ENCODE measurements at regions not wholly inside any gene's neighbourhood (a gene's known extent, or its start where the extent isn't known, plus 50 kb on each side); places are given as distances from the start of the nearest gene placed in this dataset.

DNA sequence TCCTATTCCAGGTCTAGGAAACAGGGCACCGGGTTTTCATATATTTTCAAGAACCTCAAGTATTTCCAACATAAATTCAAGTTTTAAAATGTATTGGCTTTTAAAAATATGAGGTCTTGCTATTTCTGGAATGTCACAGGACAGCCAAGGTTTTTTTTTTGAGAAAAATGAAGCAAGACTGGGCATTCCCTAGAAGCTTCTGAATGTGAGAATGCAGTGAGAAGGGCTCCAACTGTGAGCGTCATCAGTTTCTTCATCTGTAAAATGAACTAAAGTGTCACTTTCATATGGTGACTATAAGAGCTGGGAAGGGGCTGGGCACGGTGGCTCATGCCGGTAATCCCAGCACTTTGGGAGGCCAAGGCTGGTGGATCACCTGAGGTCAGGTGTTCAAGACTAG, 455.8 kb upstream of the MAF start:
- no peak for DNase-seq
- Histone ChIP-seq H3K36me3 (no peaks in the 10 kb centered on the region), H3K4me3 (no peak overlapping the region), H3K27ac (no peak overlapping the region), H3K27me3 (no peaks in the 10 kb centered on the region), H3K4me1 (peaks cover 0 to 23% (median 18%) of the 10 kb centered on the region in 4 donors), H3K9me3 (no peaks in the 10 kb centered on the region)
- intact Hi-C loops (cut with DNase I) = loop anchor here (5.0 kb wide), 1 partner anchor 289 kb away; no protein-coding TSS in a partner anchor
- 83 to 86% methylated on average over 4 of the region's 4 CpGs for WGBS, 2 donors
- TF ChIP-seq POLR2A (IDR thresholded peaks at IDR 0.05) = no peak
- no peak for TF ChIP-seq EP300 (IDR thresholded peaks at IDR 0.05)
- TF ChIP-seq, protein P1, sequence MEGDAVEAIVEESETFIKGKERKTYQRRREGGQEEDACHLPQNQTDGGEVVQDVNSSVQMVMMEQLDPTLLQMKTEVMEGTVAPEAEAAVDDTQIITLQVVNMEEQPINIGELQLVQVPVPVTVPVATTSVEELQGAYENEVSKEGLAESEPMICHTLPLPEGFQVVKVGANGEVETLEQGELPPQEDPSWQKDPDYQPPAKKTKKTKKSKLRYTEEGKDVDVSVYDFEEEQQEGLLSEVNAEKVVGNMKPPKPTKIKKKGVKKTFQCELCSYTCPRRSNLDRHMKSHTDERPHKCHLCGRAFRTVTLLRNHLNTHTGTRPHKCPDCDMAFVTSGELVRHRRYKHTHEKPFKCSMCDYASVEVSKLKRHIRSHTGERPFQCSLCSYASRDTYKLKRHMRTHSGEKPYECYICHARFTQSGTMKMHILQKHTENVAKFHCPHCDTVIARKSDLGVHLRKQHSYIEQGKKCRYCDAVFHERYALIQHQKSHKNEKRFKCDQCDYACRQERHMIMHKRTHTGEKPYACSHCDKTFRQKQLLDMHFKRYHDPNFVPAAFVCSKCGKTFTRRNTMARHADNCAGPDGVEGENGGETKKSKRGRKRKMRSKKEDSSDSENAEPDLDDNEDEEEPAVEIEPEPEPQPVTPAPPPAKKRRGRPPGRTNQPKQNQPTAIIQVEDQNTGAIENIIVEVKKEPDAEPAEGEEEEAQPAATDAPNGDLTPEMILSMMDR (IDR thresholded peaks at IDR 0.05) = no peak
- no peak for TF ChIP-seq POLR2AphosphoS5 (IDR thresholded peaks at IDR 0.05)

DNA sequence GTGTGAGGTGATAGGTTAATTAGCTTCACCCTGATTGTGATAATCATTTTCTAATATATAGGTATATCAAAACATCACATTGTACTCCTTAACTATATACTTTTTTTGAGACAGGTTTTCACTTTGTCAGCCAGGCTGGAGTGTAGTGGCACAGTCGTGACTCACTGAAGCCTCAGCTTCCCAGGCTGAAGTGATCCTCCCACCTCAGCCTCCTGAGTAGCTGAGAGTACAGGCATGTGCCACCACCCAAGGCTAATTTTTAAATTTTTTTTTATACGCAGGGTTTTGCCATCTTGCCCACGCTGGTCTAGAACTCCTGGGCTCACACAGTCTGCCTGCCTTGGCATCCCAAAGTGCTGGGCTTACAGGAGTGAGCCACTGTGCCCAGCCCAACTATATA, 455.3 kb upstream of the MAF start:
- Histone ChIP-seq H3K9me3 (no peaks in the 10 kb centered on the region), H3K27ac (no peak overlapping the region), H3K4me3 (no peak overlapping the region), H3K4me1 (peaks cover 0 to 23% (median 18%) of the 10 kb centered on the region in 4 donors), H3K36me3 (no peaks in the 10 kb centered on the region), H3K27me3 (no peaks in the 10 kb centered on the region)
- TF ChIP-seq POLR2AphosphoS5 (IDR thresholded peaks at IDR 0.05) (no peak), POLR2A (IDR thresholded peaks at IDR 0.05) (no peak), EP300 (IDR thresholded peaks at IDR 0.05) (no peak)
- TF ChIP-seq, protein P1 (IDR thresholded peaks at IDR 0.05) = no peak
- intact Hi-C loops (cut with DNase I) = loop anchor here (5.0 kb wide), 1 partner anchor 289 kb away; no protein-coding TSS in a partner anchor
- no peak for DNase-seq
- 85 to 89% methylated on average over 3 of the region's 3 CpGs for WGBS, 2 donors

DNA sequence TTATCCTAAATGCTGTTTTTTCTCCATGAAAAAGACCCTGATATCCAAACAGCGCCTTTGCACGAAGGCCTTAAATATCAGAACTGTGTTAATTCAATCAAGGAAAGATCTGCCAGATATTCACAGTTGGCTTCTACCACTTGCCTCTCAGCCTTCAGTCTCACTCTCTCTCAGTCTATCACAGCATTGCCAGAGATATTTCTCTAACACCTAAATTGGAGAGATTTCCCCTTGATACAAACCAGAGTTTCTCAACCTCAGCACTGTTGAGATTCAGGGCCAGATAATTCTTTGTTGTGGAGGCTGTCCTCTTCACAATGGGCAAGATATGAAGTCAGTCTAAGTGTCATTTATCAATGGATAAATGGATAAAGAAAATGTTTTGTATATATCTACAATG, 454.1 kb upstream of the MAF start:
- intact Hi-C loops (cut with DNase I) = loop anchor here (5.0 kb wide), 1 partner anchor 287 kb away; no protein-coding TSS in a partner anchor
- no peaks in the 10 kb centered on the region for H3K36me3 ChIP-seq
- 98% methylated on average over 2 of the region's 2 CpGs for WGBS, 2 donors
- no peak overlapping the region for H3K4me3 ChIP-seq
- no peak for TF ChIP-seq POLR2A (IDR thresholded peaks at IDR 0.05)
- TF ChIP-seq EP300 (IDR thresholded peaks at IDR 0.05) = no peak
- TF ChIP-seq POLR2AphosphoS5 (IDR thresholded peaks at IDR 0.05) = no peak
- TF ChIP-seq, protein P1 (IDR thresholded peaks at IDR 0.05) = no peak
- no peak for DNase-seq
- no peak overlapping the region for H3K27ac ChIP-seq
- H3K4me1 ChIP-seq = peaks cover 0 to 23% (median 17%) of the 10 kb centered on the region in 4 donors
- H3K27me3 ChIP-seq = no peaks in the 10 kb centered on the region
- no peaks in the 10 kb centered on the region for H3K9me3 ChIP-seq

DNA sequence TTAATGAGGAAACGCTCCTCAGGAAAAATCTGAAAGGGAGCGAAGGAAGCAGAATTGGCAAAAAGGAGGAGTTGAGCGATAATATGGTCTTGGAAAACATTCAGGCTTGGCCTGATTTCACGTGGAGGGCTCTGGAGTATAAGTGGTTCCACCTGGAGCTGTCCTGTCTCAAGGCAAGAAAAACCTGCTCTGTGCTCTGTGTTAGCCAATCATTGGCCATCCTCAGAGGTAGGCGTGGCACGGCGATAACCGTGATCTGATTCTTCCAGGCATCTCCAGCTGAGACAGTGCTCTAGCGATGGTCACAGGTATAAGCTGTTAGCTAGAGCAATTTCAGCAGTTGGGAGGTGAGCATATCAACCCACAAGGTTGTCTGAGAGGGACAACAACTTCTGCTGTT, 450.5 kb upstream of the MAF start:
- no peak for DNase-seq
- no peaks in the 10 kb centered on the region for H3K36me3 ChIP-seq
- intact Hi-C loops (cut with DNase I) = no loop called here
- H3K9me3 ChIP-seq = no peaks in the 10 kb centered on the region
- H3K27me3 ChIP-seq = no peaks in the 10 kb centered on the region
- WGBS, 2 donors = 89 to 91% methylated on average over 9 of the region's 9 CpGs
- no peak overlapping the region for H3K4me3 ChIP-seq
- H3K4me1 ChIP-seq = peaks cover 0 to 8% (median 7%) of the 10 kb centered on the region in 4 donors
- no peak overlapping the region for H3K27ac ChIP-seq
- TF ChIP-seq POLR2AphosphoS5 (IDR thresholded peaks at IDR 0.05) (no peak), POLR2A (IDR thresholded peaks at IDR 0.05) (no peak), EP300 (IDR thresholded peaks at IDR 0.05) (no peak)
- TF ChIP-seq, protein P1 (IDR thresholded peaks at IDR 0.05) = no peak

DNA sequence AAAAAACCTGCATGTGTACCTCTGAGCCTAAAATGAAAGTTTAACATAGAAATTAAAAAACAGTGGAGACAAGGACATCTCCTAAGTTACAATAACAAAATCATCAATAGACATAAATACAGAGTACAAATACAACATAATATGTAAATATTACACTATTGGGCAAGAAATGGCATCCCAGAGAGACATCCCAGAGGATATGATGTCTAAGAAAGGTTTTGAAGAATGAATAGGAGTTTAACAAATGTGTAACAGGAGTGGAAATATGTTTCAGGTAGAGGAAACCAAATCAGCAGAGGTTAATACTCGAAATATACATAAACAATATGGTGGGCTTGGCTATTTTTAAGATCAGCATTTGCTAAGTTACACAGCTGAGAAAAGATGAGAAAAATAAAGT, 447.7 kb upstream of the MAF start:
- no peak for TF ChIP-seq POLR2A (IDR thresholded peaks at IDR 0.05)
- no peak for TF ChIP-seq POLR2AphosphoS5 (IDR thresholded peaks at IDR 0.05)
- TF ChIP-seq EP300 (IDR thresholded peaks at IDR 0.05) = no peak
- TF ChIP-seq, protein P1 (IDR thresholded peaks at IDR 0.05) = no peak
- no peak overlapping the region for H3K27ac ChIP-seq
- no peaks in the 10 kb centered on the region for H3K36me3 ChIP-seq
- H3K27me3 ChIP-seq = no peaks in the 10 kb centered on the region
- H3K9me3 ChIP-seq = no peaks in the 10 kb centered on the region
- WGBS, 2 donors = 45 to 71% methylated on average over 1 of the region's 1 CpG
- intact Hi-C loops (cut with DNase I) = no loop called here
- DNase-seq = no peak
- peaks cover 0 to 16% (median 13%) of the 10 kb centered on the region in 4 donors for H3K4me1 ChIP-seq
- no peak overlapping the region for H3K4me3 ChIP-seq
